GM19324 (cell line): ENCODE measurements at regions not wholly inside any gene's neighbourhood (a gene's known extent, or its start where the extent isn't known, plus 50 kb on each side); places are given as distances from the start of the nearest gene placed in this dataset.

ENCODE experiments used
- ATAC-seq: cut with Tn5 transposase; IDR thresholded peaks from one replicate; pipeline ENCODE4 v1.9.1; 2021; ENCODE audit warnings: mild to moderate bottlenecking, moderate library complexity; ENCODE audit not compliant: unreplicated experiment, low FRiP score

DNA sequence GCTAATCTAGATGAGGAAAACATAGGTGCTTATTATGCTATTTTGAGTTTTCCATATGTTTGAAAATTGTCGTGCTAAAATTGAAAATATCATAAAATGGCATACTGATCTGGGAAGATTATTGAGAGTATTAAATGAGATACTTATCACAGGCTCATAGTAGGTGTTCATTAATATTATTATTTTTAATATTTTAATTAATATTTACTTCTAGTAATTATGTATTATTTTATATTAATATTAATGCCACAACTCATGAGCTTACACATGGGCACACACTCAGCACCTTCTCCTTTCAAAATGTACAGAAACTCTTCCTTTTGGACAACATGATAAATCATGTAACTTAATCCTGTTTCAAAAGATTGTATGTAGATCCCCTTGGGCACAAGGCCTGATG is 223.6 kb downstream of the RAB28 start:
- ATAC-seq = no peak

- ATAC-seq = no peak
These were observed 233.9 kb downstream of the RAB28 start for GRCh38 chr4:13250263-13250662.

DNA sequence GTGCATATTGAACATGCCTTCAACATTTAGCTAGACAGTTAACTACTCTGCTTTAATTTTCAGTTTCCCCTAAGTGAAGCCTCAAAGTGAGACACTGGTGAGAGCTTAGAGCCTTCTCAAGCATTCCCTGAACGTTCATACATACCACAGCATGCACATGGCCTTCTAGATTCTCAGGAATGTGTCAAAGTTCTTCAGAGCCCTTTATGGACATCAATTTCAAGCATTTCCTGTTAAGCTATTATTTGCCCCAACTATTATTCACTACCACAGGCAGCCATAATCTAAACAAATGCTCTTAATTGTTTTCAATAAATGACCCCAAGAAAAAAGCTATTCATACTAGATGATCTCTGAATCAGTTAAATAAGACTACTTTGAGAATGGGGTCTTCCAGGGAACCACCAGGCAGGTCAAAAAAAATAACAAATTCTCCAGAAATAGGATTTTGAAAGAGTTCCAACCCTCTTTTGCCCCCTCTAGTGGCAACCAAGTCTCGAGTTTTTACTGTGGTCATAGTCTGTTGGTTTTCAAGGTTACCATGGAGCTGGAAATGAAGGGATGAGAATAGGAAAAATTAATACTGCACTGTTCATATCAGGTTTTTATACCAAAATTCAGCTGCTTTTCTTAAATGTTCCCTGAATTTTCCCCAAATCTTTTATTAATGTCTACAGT is 235.4 kb downstream of the RAB28 start:
- ATAC-seq = no peak

DNA sequence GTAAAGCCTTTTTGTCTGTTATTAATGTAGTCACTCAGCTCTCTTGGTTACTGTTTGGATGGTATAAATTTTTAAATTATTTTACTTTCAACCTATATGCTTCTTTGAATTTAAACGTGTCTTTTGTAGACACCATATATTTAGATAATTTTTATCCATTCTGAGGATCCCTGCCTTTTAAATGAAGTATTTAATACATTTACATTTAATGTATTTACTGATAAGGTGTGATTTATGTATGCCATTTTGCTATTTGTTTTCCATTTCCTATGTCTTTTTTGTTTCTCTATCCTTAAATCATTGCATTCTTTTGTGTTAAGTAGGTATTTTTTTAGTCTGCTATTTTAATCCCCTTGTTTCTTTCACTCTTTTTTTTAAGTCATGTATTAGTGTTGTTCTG is 238.0 kb downstream of the RAB28 start:
- no peak for ATAC-seq

DNA sequence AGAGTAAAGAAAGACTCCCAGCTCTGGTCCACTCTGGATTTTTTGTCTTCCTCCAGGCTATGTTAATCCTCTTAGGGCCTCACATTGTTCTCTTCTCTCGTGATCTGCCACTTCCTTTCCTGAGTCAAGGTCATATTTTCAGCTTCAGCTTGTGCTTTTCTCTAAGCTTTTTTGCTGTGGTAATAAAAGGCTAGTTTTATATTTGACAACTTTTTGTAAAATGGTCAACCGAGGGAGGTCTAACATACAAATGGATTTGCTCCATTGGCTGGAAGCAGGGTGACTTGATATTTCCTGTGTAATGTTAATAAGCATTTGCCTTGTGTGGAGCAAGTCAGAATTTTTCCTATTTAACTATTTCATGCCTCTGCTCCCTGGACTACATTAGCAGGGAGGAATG is 239.7 kb downstream of the RAB28 start:
- no peak for ATAC-seq

DNA sequence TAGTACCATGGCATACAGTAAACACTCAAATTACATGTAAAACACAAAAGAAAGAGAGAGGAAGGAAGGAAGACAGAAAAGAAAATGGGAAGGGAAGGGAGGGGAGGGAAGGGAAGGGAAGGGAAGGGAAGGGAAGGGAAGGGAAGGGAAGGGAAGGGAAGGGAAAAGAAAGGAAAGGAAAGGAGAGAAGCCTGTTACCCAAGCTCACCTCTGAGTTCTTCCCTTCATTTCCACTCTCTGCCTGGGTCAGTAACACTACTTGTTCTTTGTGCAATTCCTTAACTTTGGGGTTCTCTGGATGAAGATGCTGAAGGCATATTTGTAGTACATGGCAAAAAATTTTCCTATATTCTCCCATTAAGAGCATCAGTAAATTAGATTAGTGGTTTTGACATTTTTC is 241.0 kb downstream of the RAB28 start:
- no peak for ATAC-seq

GRCh38 chr4:13240066-13240465 is 244.1 kb downstream of the RAB28 start:
- no peak for ATAC-seq

DNA sequence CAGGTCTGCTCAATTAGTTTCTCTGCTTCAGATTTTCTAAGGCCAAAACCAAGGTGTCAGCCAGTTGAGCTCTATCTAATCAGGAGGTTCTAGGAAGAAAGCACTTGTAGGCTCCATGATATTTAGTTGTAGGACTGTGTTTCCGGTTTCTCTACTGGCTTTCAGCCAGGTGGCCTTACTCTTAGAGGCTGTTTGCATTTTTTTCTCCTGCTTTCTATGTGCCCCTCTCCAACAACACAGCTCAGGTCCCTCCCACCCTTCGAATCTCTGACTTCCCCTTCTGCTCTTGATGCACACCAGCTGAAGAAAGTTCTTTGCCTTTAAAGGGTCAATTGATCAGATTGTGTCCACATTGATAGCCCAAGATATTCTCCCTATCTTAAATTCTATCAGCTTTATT is 245.2 kb downstream of the RAB28 start:
- no peak for ATAC-seq

DNA sequence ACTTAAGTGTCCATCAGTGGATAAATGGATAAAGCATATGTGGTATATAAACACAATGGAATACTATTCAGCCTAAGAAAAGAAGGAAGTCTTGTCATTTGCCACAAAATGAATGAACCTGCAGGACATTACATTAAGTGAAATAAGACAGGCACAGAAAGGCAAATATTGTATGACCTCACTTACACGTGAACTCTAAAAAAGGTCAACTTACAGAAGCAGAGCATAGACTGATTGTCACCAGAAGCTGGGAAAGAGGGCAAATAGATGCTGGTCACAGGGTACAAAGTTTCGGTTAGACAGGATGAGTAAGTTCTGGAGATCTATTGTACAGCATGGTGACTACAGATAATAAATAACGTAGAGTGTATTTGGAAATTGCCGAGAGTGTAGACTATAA is 247.7 kb downstream of the RAB28 start:
- no peak for ATAC-seq

- no peak for ATAC-seq
These were observed 250.4 kb downstream of the RAB28 start for GRCh38 chr4:13233755-13234154.

- no peak for ATAC-seq
These were observed 264.2 kb downstream of the RAB28 start for GRCh38 chr4:13219971-13220370.

GRCh38 chr4:13218326-13218958 is 265.7 kb downstream of the RAB28 start:
- ATAC-seq = no peak

DNA sequence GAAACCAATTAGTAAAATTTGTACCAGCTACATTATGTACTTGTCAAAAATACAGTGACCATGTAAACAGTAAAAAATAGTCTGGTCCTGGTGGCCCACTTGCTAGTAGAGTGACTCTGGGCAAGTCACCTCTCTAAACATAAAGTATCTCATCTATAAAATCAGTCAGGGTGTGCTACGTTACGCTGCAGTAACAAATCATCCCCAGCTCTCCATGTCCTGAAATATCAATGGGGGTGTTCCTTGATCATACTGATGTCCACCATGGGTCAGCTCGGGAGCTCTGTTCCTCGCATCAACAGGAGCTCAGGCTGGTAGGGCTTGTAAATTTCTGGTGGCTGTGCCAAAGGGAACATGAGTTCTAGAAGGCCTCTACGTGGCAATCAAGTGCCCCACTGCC is 268.6 kb downstream of the RAB28 start:
- no peak for ATAC-seq

DNA sequence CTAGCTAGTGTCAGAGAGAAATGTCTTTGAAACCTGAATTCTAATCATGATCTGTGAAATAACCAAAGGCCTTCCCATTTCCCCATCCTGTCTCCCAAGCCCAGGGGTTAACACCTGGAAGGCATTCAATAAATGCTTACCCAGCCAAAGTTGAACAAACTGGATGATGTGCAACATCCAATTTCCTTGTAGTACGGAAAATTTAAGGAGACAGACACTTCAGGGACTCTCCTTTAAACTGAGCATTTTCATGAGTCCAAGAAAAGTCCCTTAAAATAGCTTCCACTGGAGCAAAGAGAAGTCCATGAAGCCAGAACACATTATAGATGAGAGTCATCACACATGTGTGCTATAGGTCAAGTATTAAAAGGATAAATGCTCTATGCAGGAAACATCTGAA is 271.2 kb downstream of the RAB28 start:
- ATAC-seq = no peak

- no peak for ATAC-seq
These were observed 274.5 kb downstream of the RAB28 start for GRCh38 chr4:13209600-13209999.

DNA sequence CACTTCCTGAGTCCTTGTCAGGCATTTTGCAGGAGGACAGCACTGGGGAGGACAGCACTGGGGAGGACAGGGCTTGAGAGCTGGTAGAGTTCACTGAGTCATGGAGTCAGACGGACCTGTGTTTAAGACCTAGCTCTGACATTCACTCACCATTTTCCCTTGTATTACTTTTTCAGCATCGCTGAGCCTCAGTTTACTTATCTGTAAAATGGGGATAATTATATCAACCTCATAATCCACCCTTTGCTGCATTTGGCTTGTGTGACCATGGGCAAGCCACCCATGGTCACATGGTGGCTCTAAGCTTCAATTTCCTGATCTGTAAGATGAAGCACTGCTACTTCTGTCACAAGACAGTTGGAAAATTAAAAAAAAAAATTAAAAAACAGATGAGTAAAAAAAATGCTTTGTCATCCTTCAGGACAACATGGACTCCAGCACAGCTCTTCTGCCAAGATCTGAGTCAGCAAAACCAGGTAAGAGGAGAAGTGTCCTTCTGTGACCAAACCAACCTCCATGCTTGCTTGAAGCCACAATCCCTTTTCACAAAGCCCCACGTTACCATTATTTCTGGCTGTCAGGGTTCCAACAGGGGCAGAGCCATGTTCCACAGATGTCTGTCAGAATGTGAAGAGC is 275.5 kb downstream of the RAB28 start:
- ATAC-seq = no peak

DNA sequence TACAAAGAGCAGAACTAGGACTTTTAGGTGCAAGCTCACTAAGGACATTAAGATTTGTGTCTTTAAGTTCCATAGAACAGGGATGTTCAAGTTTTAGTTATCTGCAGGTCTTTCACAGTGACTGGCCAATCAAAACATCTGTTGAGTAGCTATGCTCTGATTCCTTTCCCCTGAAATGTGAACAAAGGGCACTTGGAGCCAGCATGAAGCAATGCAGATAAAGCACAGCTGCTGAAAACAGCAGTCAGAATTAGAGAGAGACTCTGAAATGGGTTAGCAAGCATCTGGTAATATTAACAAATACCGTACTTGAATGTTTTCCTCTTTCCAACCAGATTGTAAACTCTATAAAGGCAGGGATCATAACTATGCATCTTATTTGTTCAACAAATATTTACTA is 276.9 kb downstream of the RAB28 start:
- no peak for ATAC-seq

GRCh38 chr4:13203101-13203500 is 281.0 kb downstream of the RAB28 start:
- no peak for ATAC-seq

DNA sequence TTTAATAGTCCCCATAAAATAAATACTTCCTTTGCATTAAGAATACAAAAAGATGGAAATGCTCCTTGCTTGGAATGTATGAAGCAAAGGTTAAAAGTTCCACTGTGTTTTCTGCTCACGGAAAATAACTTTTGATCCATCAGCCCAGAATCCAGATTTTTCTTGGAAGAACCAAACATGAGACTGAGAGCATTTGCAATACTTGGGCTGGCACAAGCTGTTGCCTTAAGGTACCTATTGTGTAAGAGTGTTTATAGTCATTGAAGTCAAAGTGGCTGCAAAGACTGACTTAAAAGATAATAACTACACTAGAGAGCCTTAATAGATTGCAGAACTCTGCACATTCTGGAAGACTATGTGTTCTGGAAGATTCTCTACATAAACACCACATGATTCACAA is 281.4 kb downstream of the RAB28 start:
- no peak for ATAC-seq

DNA sequence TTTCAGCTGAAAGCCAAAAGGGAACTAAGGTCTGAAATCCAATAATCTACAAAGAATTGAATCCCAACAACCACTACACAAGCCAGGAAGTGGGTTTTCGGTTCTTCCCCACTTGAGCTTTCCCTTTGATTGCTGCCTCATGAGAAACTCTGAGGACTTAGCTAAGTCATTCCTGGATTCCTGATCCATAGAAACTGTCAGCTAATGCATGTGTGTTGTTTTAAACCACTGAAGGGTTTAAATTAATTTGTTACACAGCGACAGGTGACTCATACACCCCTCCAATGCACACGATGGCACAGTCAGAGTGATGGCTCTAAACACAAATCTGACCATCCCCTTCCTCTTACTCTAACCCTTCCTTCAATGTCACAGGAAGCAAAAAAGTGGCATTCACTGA is 282.9 kb downstream of the RAB28 start:
- ATAC-seq = no peak

DNA sequence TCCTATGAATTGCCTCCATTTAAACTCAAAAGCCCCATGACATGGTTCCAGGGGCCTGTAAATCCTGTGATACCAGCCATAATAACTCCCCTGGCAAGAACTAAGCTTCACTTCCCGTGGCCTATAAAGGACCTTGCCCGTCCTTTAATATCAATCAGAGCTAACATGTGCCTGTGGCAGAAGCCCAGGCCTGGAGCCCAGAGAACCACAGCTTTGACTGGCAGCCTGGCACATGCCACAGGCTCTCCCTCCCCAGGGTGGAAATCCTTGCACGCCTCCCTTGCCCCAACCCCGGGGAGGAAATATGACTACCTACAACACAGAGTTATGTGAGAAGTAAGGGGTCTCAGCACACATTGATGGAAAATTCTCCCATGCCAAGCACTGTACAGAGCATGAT is 287.4 kb downstream of the RAB28 start:
- no peak for ATAC-seq

DNA sequence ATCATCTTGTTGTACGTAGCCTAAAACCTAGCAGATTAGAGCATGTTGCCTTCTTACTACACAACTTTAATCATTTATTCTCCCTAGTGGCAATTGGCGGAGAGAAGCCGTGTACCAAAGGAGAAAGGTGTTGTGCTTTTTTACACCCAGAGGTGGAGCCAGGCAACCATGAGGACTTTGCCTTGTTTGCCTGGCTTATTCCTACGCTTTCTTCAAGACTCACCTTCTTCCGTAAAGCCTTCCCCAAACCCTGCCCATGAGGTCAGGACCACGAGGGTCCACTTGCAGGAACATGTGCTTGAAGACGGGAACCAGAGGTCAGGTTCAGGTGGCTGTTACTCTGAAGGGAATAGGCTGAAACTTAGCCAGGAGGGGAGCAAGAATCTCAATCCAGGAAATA is 290.5 kb downstream of the RAB28 start:
- no peak for ATAC-seq
